ENCODE measurements at regions not wholly inside any gene's neighbourhood (a gene's known extent, or its start where the extent isn't known, plus 50 kb on each side); places are given as distances from the start of the nearest gene placed in this dataset.
"Not testable (repeated sequence)": the region's sequence is repeated elsewhere in the genome, so short reads cannot be mapped to it uniquely, and the experiment has no call there.

- ChIA-PET POLR2A (no interaction called here), CTCF (interaction anchor here (1.4 kb wide), 1 partner anchor 9 kb away, joined by 3 read pairs; no protein-coding TSS in a partner anchor)
- no peak overlapping the region for H3K4me3 ChIP-seq (ENCODE audit: low read depth, low read length)
- no peak for TF ChIP-seq CTCF (IDR thresholded peaks at IDR 0.05; ENCODE audit: insufficient read depth, low read length, missing control alignments)
- DNase-seq (ENCODE audit: low read depth, low spot score), result no peak
Measured at GRCh38 chrX:13216139-13216538, 103.7 kb downstream of the ATXN3L start.

- no peak for TF ChIP-seq CTCF (IDR thresholded peaks at IDR 0.05; ENCODE audit: insufficient read depth, low read length, missing control alignments)
- no peak for DNase-seq (ENCODE audit: low read depth, low spot score)
- ChIA-PET CTCF (interaction anchor here (1.4 kb wide), 1 partner anchor 9 kb away, joined by 3 read pairs; no protein-coding TSS in a partner anchor), POLR2A (no interaction called here)
- no peak overlapping the region for H3K4me3 ChIP-seq (ENCODE audit: low read depth, low read length)
Measured at GRCh38 chrX:13215729-13216128, 104.1 kb downstream of the ATXN3L start.

GRCh38 chrX:13212191-13212651 lies 107.6 kb downstream of the ATXN3L start:
- CTCF ChIA-PET, result no interaction called here
- no peak overlapping the region for H3K4me3 ChIP-seq (ENCODE audit: low read depth, low read length)
- no peak for TF ChIP-seq CTCF (IDR thresholded peaks at IDR 0.05; ENCODE audit: insufficient read depth, low read length, missing control alignments)
- POLR2A ChIA-PET, result no interaction called here
- no peak for DNase-seq (ENCODE audit: low read depth, low spot score)

DNA sequence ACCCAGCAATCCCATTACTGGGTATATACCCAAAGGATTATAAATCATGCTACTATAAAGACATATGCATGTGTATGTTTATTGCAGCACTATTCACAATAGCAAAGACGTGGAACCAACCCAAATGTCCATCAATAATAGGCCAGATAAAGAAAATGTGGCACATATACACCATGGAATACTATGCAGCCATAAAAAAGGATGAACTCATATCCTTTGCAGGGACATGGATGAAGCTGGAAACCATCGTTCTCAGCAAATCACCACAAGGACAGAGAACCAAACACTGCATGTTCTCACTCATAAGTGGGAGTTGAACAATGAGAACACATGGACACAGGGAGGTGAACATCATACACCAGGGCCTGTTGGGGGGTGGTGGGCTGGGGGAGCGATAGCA lies 109.7 kb downstream of the ATXN3L start:
- H3K4me3 ChIP-seq (ENCODE audit: low read depth, low read length); POLR2A ChIA-PET; CTCF ChIA-PET; DNase-seq (ENCODE audit: low read depth, low spot score): not testable (repeated sequence)

- H3K4me3 ChIP-seq (ENCODE audit: low read depth, low read length); DNase-seq (ENCODE audit: low read depth, low spot score); CTCF ChIA-PET; POLR2A ChIA-PET: not testable (repeated sequence)
Measured at GRCh38 chrX:13209704-13210103, 110.1 kb downstream of the ATXN3L start.

DNA sequence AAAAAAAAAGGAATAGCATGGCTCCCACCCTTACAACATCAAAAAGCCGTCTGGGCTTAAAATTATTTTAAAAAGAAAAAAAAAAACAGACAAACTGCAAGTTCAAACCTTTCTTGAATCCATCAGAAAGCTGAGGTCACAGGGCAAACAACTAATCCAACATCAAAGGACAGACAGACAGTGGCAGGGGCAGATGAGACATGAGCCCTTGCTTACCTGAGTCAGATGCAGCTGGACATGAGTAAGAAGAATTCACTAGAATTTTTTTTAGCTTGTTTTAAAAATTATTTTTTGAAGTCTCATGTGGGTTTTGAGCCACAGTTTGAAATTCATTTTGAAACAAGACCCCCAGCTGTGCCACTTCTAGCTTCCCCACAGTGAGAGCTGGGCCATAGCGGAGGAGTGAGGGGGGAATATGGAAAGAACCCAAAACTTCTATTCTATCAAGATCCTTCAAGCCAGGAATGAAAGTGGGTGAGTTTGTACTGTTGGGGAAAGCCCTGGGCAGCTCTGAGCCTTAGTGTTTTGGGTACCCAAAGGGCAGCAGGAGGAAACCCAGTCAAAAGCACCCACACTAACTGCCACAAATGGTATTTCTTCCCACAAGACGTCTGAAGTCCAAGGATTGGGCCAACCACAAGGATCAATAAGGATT lies 111.4 kb downstream of the ATXN3L start:
- no peak for DNase-seq (ENCODE audit: low read depth, low spot score)
- no peak overlapping the region for H3K4me3 ChIP-seq (ENCODE audit: low read depth, low read length)
- POLR2A ChIA-PET, result no interaction called here
- TF ChIP-seq CTCF (IDR thresholded peaks at IDR 0.05; ENCODE audit: insufficient read depth, low read length, missing control alignments), result no peak
- CTCF ChIA-PET, result no interaction called here

DNA sequence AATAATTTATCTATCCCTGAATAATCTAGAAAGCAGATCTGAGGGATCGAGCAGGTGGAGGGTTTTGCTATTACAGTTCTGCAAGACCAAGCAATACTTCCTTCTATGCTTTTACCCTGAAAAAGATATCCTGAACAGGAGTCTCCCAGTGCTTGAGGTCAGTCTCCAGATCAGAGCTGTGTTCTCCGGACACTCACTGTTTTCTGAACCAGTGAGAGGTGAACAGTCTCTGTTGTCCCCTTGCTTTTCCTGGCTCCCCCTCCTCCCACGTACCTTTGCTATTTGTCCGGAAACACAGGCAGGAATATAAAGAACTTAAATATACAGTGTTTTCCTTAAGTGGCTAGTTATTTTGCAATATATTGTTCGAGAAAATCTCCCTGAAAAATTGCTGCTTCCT lies 116.6 kb downstream of the ATXN3L start:
- no peak overlapping the region for H3K4me3 ChIP-seq (ENCODE audit: low read depth, low read length)
- ChIA-PET POLR2A (no interaction called here), CTCF (no interaction called here)
- no peak for DNase-seq (ENCODE audit: low read depth, low spot score)
- no peak for TF ChIP-seq CTCF (IDR thresholded peaks at IDR 0.05; ENCODE audit: insufficient read depth, low read length, missing control alignments)
